Endothelial cell of umbilical vein (primary cell): ENCODE measurements at regions not wholly inside any gene's neighbourhood (a gene's known extent, or its start where the extent isn't known, plus 50 kb on each side); places are given as distances from the start of the nearest gene placed in this dataset.

Experiments
- BruUV-seq: library from RNA; stranded (reverse); fragments of 400-500 nt; replicated peaks from 2 replicates; lab custom pipeline; 2021; lab: Mats Ljungman, UMichigan
- CTCF ChIA-PET: fragments of 300-600, 350-600 bp; sonication (Branson Sonifier 250); formaldehyde crosslinking; loops from one replicate; lab custom pipeline; 2021; ENCODE audit warnings: antibody characterized with exemption, inconsistent platforms; lab: Charles Lee
- POLR2A ChIA-PET: fragments of 300-600, 350-600 bp; sonication (Branson Sonifier 250); formaldehyde crosslinking; loops from one replicate; lab custom pipeline; 2021; ENCODE audit warnings: antibody characterized with exemption, inconsistent platforms; lab: Charles Lee
- DNase-seq: peaks from one replicate; pipeline ENCODE4 v3.0.0-alpha.2; 2011; ENCODE audit warnings: low read depth, low spot score
- FAIRE-seq: peaks from 2 replicates; lab custom pipeline; 2011; peaks lifted over from hg19 to GRCh38; lab: Jason Lieb, UNC
- H2AFZ ChIP-seq: 2 replicates; pipeline ENCODE4 v1.6.0; 2012; ENCODE audit warnings: low read depth, low read length, control low read depth, inconsistent platforms
- H3K27ac ChIP-seq: 2 replicates; pipeline ENCODE4 v1.5.1; 2011; ENCODE audit warnings: low read depth, mild to moderate bottlenecking, control low read depth, low read length, moderate library complexity; ENCODE audit not compliant: insufficient read depth
- H3K27me3 ChIP-seq, 2 experiments: 2 replicates each; pipeline versions ENCODE4 v1.6.0 to v1.6.1; 2011; ENCODE audit warnings: low read length in 2 of 2, mixed read lengths in 1 of 2; ENCODE audit not compliant: control insufficient read depth in 2 of 2, insufficient read depth in 2 of 2
- H3K36me3 ChIP-seq, 2 experiments: 2 replicates in 1 of 2; 3 replicates in 1 of 2; pipeline ENCODE4 v1.5.1; 2011; ENCODE audit warnings: low read length in 2 of 2, mild to moderate bottlenecking in 1 of 2, moderate library complexity in 1 of 2; ENCODE audit not compliant: control insufficient read depth in 2 of 2, insufficient read depth in 2 of 2; ENCODE audit errors: extremely low read depth in 1 of 2
- H3K4me1 ChIP-seq: 3 replicates; pipeline ENCODE4 v1.5.1; 2011; ENCODE audit warnings: mild to moderate bottlenecking, low read length; ENCODE audit not compliant: control insufficient read depth, insufficient read depth; ENCODE audit errors: extremely low read depth
- H3K4me2 ChIP-seq: 2 replicates; pipeline ENCODE4 v1.6.1; 2011; ENCODE audit warnings: low read length, control low read depth, mixed read lengths; ENCODE audit not compliant: insufficient read depth
- H3K4me3 ChIP-seq, 3 experiments: fragments of 200-600 bp in 1 of 3; sonication (generic), shearing (Covaris generic) in 1 of 3; replicated peaks in 1 of 3; 2 replicates each; pipeline ENCODE4 v1.5.1; 2011 to 2016; ENCODE audit warnings: control low read depth in 3 of 3, low read length in 3 of 3, mild to moderate bottlenecking in 2 of 3, inconsistent platforms in 1 of 3, low read depth in 1 of 3, moderate library complexity in 1 of 3; ENCODE audit not compliant: insufficient read depth in 1 of 3
- H3K79me2 ChIP-seq: 2 replicates; pipeline ENCODE4 v1.6.0; 2012; ENCODE audit warnings: low read length, inconsistent platforms; ENCODE audit not compliant: control insufficient read depth, insufficient read depth
- H3K9ac ChIP-seq: replicated peaks from 2 replicates; pipeline ENCODE3; 2011; ENCODE audit warnings: low read length, control low read depth; ENCODE audit not compliant: insufficient read depth; ENCODE audit errors: extremely low read depth
- H3K9me1 ChIP-seq: replicated peaks from 3 replicates; pipeline ENCODE4 v1.6.0; 2011; ENCODE audit warnings: mild to moderate bottlenecking, low read length; ENCODE audit not compliant: control insufficient read depth, insufficient read depth; ENCODE audit errors: extremely low read depth
- H3K9me3 ChIP-seq: replicated peaks from 2 replicates; pipeline ENCODE4 v1.5.1; 2012; ENCODE audit warnings: low read length, inconsistent platforms; ENCODE audit not compliant: control insufficient read depth, insufficient read depth
- H4K20me1 ChIP-seq: replicated peaks from 2 replicates; pipeline ENCODE3; 2011; ENCODE audit warnings: mild to moderate bottlenecking, low read length; ENCODE audit not compliant: control insufficient read depth, insufficient read depth; ENCODE audit errors: extremely low read depth
- CTCF ChIP-seq, 2 donors: IDR thresholded peaks; 1 replicate in 1 of 2; 2 replicates in 1 of 2; pipeline ENCODE4 v1.5.1; 2011; ENCODE audit warnings: low read length in 2 of 2, mild to moderate bottlenecking in 2 of 2, moderate library complexity in 2 of 2, control low read depth in 1 of 2, inconsistent platforms in 1 of 2, low read depth in 1 of 2; ENCODE audit not compliant: insufficient read depth in 1 of 2; ENCODE audit errors: extremely low read depth in 1 of 2
- EZH2 ChIP-seq: IDR thresholded peaks from 2 replicates; pipeline ENCODE4 v1.6.1; 2012; ENCODE audit warnings: borderline replicate concordance, low read depth, mild to moderate bottlenecking, moderate library complexity, low read length, inconsistent platforms; ENCODE audit not compliant: severe bottlenecking
- FOS ChIP-seq: IDR thresholded peaks from 2 replicates; pipeline ENCODE4 v1.6.1; 2011; ENCODE audit warnings: mild to moderate bottlenecking, low read length, moderate library complexity, borderline replicate concordance; ENCODE audit not compliant: insufficient read depth
- GATA2 ChIP-seq: IDR thresholded peaks from 2 replicates; pipeline ENCODE4 v1.7.0; 2011; ENCODE audit warnings: low read depth, mild to moderate bottlenecking, moderate library complexity, mixed read lengths, low read length; ENCODE audit not compliant: insufficient read length, insufficient read depth
- JUN ChIP-seq: IDR thresholded peaks from 2 replicates; pipeline ENCODE4 v1.6.1; 2011; ENCODE audit warnings: borderline replicate concordance, low read depth; ENCODE audit not compliant: insufficient read length, insufficient read depth
- MAX ChIP-seq: IDR thresholded peaks from 2 replicates; pipeline ENCODE4 v1.6.1; 2011; ENCODE audit not compliant: insufficient read depth, insufficient read length
- MYC ChIP-seq: IDR thresholded peaks from one replicate; pipeline ENCODE4 v1.6.1; 2011; ENCODE audit warnings: mild to moderate bottlenecking, low read depth, low read length
- POLR2A ChIP-seq: IDR thresholded peaks from 2 replicates; pipeline ENCODE4 v1.6.1; 2012; ENCODE audit warnings: low read depth, mild to moderate bottlenecking, control low read depth, low read length
- POLR2AphosphoS5 ChIP-seq: IDR thresholded peaks from 2 replicates; pipeline ENCODE4 v1.6.1; 2012; ENCODE audit warnings: low read depth, mild to moderate bottlenecking, control low read depth, low read length, moderate library complexity; ENCODE audit not compliant: insufficient read depth
- dilution Hi-C: fragments of 300-500 bp; cut with MboI; formaldehyde crosslinking; loops from one replicate; pipeline ENCODE4 v1.15.0; 2019; ENCODE audit warnings: low sequenced_read_pairs; ENCODE audit not compliant: extremely low pct_ligation_motif_present
- intact Hi-C: fragments of 100-400 bp; cut with micrococcal nuclease; formaldehyde crosslinking; loops from one replicate; pipeline ENCODE4 v1.10.0; 2022

- Histone ChIP-seq H3K79me2 (no peaks in the 10 kb centered on the region), H3K9me3 (no peaks in the 10 kb centered on the region), H3K27me3 (peaks cover 0 to 1% of the 10 kb centered on the region in 2 experiments), H3K4me2 (no peak overlapping the region), H3K27ac (no peak overlapping the region), H3K9ac (no peak overlapping the region), H3K36me3 (no peaks in the 10 kb centered on the region), H2AFZ (no peak overlapping the region), H3K9me1 (no peaks in the 10 kb centered on the region), H4K20me1 (no peaks in the 10 kb centered on the region), H3K4me1 (no peaks in the 10 kb centered on the region), H3K4me3 (no peak overlapping the region)
- ChIA-PET CTCF (no interaction called here), POLR2A (no interaction called here)
- dilution Hi-C loops: no loop called here
- FAIRE-seq (no peak), DNase-seq (no peak)
- BruUV-seq: no TSS peak
- TF ChIP-seq MYC (no peak), GATA2 (no peak), JUN (no peak), FOS (no peak), EZH2 (no peak), CTCF (IDR thresholded peaks at IDR 0.05; ENCODE audit: extremely low read depth in 1 of 2, insufficient read depth in 1 of 2, low read depth in 1 of 2, low read length in 2 of 2) (no peak), MAX (no peak), POLR2A (no peak), POLR2AphosphoS5 (no peak)
- intact Hi-C loops: no loop called here
Measured at GRCh38 chr20:22374066-22374465, 210.3 kb downstream of the FOXA2 start.
